Natural killer cell (primary cell): ENCODE measurements at regions not wholly inside any gene's neighbourhood (a gene's known extent, or its start where the extent isn't known, plus 50 kb on each side); places are given as distances from the start of the nearest gene placed in this dataset.

Experiments
- ATAC-seq, 3 donors: fragments of 150-1000 bp in 2 of 3; fragments of 200-7000 bp in 1 of 3; cut with Tn5 transposase; 1 replicate in 1 of 3; 2 replicates in 2 of 3; pipeline ENCODE4 v1.10.0; 2021; ENCODE audit warnings: mild to moderate bottlenecking in 2 of 3, moderate library complexity in 2 of 3
- DNase-seq, 2 donors: peaks; one replicate each; pipeline versions ENCODE4 v3.0.0 to v3.0.0-alpha.2; 2013 to 2021; ENCODE audit warnings: mixed read lengths in 1 of 2
- H3K27ac ChIP-seq: one replicate; pipeline ENCODE4 v1.5.1; 2013; ENCODE audit warnings: mild to moderate bottlenecking, low read length
- H3K27me3 ChIP-seq: one replicate; pipeline ENCODE4 v1.6.1; 2013; ENCODE audit warnings: low read length; ENCODE audit not compliant: control insufficient read depth, insufficient read depth
- H3K36me3 ChIP-seq: one replicate; pipeline ENCODE4 v1.6.1; 2013; ENCODE audit warnings: low read length; ENCODE audit not compliant: control insufficient read depth, insufficient read depth
- H3K4me1 ChIP-seq: one replicate; pipeline ENCODE4 v1.6.1; 2013; ENCODE audit warnings: low read length; ENCODE audit not compliant: control insufficient read depth, insufficient read depth
- H3K4me3 ChIP-seq: one replicate; pipeline ENCODE4 v1.5.1; 2013; ENCODE audit warnings: low read length
- H3K9me3 ChIP-seq: one replicate; pipeline ENCODE4 v1.6.1; 2013; ENCODE audit warnings: low read length; ENCODE audit not compliant: control insufficient read depth, insufficient read depth
- H3K27ac Mint-ChIP-seq, 2 donors: one replicate each; pipeline ENCODE4 v1.8.0; 2022; ENCODE audit warnings: mild to moderate bottlenecking in 2 of 2, mixed read lengths in 2 of 2, moderate library complexity in 1 of 2
- H3K27me3 Mint-ChIP-seq, 2 donors: one replicate each; pipeline ENCODE4 v1.8.0; 2022; ENCODE audit warnings: low read depth in 2 of 2, mixed read lengths in 2 of 2
- H3K36me3 Mint-ChIP-seq: one replicate; pipeline ENCODE4 v1.8.0; 2022; ENCODE audit warnings: mixed read lengths
- H3K4me1 Mint-ChIP-seq, 2 donors: one replicate each; pipeline ENCODE4 v1.8.0; 2022; ENCODE audit warnings: mixed read lengths in 2 of 2
- H3K4me3 Mint-ChIP-seq: one replicate; pipeline ENCODE4 v1.8.0; 2022; ENCODE audit warnings: mild to moderate bottlenecking, moderate library complexity, mixed read lengths
- H3K9me3 Mint-ChIP-seq, 2 donors: one replicate each; pipeline ENCODE4 v1.8.0; 2022; ENCODE audit warnings: mixed read lengths in 2 of 2
- CTCF ChIP-seq: fragments of 200-600 bp; IDR thresholded peaks from one replicate; pipeline ENCODE4 v1.8.0; 2022; ENCODE audit warnings: antibody characterized with exemption
- WGBS: methylation state at CpG from one replicate; pipeline ENCODE4 v1.1.7; 2013; ENCODE audit warnings: missing lambda C conversion rate; ENCODE audit not compliant: insufficient coverage; 5-methylcytosine and 5-hydroxymethylcytosine counted together
- intact Hi-C: fragments of 100-400 bp; cut with micrococcal nuclease; formaldehyde crosslinking; loops from one replicate; pipeline ENCODE4 v1.14.2; 2022

GRCh38 chr18:70513502-70514171, 224.8 kb downstream of the SOCS6 start:
- H3K27ac Mint-ChIP-seq, result no peak overlapping the region
- no peaks in the 10 kb centered on the region for H3K9me3 Mint-ChIP-seq
- H3K4me3 ChIP-seq, result no peak overlapping the region
- no peak overlapping the region for H3K4me3 Mint-ChIP-seq
- no peaks in the 10 kb centered on the region for H3K4me1 ChIP-seq
- no peaks in the 10 kb centered on the region for H3K27me3 Mint-ChIP-seq
- 92% methylated on average over 9 of the region's 9 CpGs for WGBS
- H3K9me3 ChIP-seq, result no peaks in the 10 kb centered on the region
- DNase-seq, result no peak
- no peaks in the 10 kb centered on the region for H3K36me3 ChIP-seq
- no peak overlapping the region for H3K27ac ChIP-seq
- ATAC-seq, result no peak
- H3K27me3 ChIP-seq, result no peaks in the 10 kb centered on the region
- H3K4me1 Mint-ChIP-seq, result no peaks in the 10 kb centered on the region
- H3K36me3 Mint-ChIP-seq, result no peaks in the 10 kb centered on the region
- intact Hi-C loops, result no loop called here
- no peak for TF ChIP-seq CTCF

GRCh38 chr18:70507970-70508369, 219.1 kb downstream of the SOCS6 start:
- Histone ChIP-seq H3K4me3 (no peak overlapping the region), H3K36me3 (no peaks in the 10 kb centered on the region), H3K27ac (no peak overlapping the region), H3K9me3 (no peaks in the 10 kb centered on the region), H3K4me1 (no peaks in the 10 kb centered on the region), H3K27me3 (no peaks in the 10 kb centered on the region)
- intact Hi-C loops, result no loop called here
- Mint-ChIP-seq H3K4me1 (no peaks in the 10 kb centered on the region), H3K9me3 (no peaks in the 10 kb centered on the region), H3K36me3 (no peaks in the 10 kb centered on the region), H3K27ac (no peak overlapping the region), H3K27me3 (no peaks in the 10 kb centered on the region), H3K4me3 (no peak overlapping the region)
- WGBS, result 84% methylated on average over 4 of the region's 4 CpGs
- no peak for ATAC-seq
- TF ChIP-seq CTCF, result no peak
- no peak for DNase-seq

DNA sequence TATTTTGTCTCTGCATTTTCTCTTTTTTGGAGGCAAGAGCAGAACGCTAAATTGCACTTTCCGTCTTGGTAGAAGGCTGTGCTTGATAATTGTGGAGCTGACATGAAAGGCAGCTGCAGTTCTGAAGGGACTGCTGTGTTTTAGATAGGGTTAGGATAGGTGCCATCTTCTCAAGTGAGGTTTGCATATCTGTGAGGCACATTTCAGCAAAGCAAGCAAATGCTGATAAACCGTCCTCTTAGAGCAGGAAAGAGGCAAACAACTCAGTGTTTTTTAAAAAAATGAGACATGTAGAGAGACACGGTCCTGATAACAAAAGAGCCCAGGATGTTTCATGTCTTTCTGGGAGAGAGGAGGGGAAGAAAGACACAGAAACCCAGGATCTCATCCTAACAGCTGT, 217.7 kb downstream of the SOCS6 start:
- intact Hi-C loops, result no loop called here
- no peaks in the 10 kb centered on the region for H3K4me1 Mint-ChIP-seq
- H3K36me3 Mint-ChIP-seq, result no peaks in the 10 kb centered on the region
- no peaks in the 10 kb centered on the region for H3K27me3 Mint-ChIP-seq
- TF ChIP-seq CTCF, result no peak
- Histone ChIP-seq H3K4me3 (no peak overlapping the region), H3K36me3 (no peaks in the 10 kb centered on the region), H3K9me3 (no peaks in the 10 kb centered on the region), H3K4me1 (no peaks in the 10 kb centered on the region), H3K27me3 (no peaks in the 10 kb centered on the region), H3K27ac (no peak overlapping the region)
- 87% methylated on average over 4 of the region's 4 CpGs for WGBS
- ATAC-seq (no peak), DNase-seq (no peak)
- H3K4me3 Mint-ChIP-seq, result no peak overlapping the region
- H3K27ac Mint-ChIP-seq, result no peak overlapping the region
- no peaks in the 10 kb centered on the region for H3K9me3 Mint-ChIP-seq

DNA sequence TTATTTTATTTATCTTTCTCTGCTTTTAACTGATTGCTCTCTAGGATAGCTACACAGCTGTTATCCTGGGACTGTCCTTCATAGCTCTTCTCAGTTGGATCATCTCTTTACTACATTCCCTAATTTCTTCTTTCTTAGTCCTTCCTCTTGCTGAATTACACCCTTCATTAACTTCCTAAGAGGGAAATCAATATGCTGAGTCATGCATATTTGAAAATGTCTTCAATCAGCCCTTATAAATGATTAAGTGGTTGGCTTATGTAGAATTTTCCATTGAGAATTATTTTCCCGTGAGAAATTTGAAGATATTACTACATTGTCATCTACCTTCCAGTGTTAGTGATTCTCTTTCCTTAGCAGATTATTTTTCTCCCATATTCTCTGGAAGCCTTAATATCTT, 214.2 kb downstream of the SOCS6 start:
- intact Hi-C loops, result no loop called here
- ATAC-seq, result no peak
- H3K27me3 Mint-ChIP-seq, result no peaks in the 10 kb centered on the region
- no peaks in the 10 kb centered on the region for H3K9me3 Mint-ChIP-seq
- no peaks in the 10 kb centered on the region for H3K36me3 ChIP-seq
- no peaks in the 10 kb centered on the region for H3K9me3 ChIP-seq
- H3K27ac Mint-ChIP-seq, result no peak overlapping the region
- no CpG with 5 or more reads among the region's 1 CpG for WGBS
- no peak overlapping the region for H3K4me3 Mint-ChIP-seq
- TF ChIP-seq CTCF, result no peak
- H3K27ac ChIP-seq, result no peak overlapping the region
- no peak overlapping the region for H3K4me3 ChIP-seq
- H3K4me1 ChIP-seq, result no peaks in the 10 kb centered on the region
- no peaks in the 10 kb centered on the region for H3K36me3 Mint-ChIP-seq
- no peak for DNase-seq
- no peaks in the 10 kb centered on the region for H3K4me1 Mint-ChIP-seq
- no peaks in the 10 kb centered on the region for H3K27me3 ChIP-seq
